SW480 (cell line): ENCODE measurements at regions not wholly inside any gene's neighbourhood (a gene's known extent, or its start where the extent isn't known, plus 50 kb on each side); places are given as distances from the start of the nearest gene placed in this dataset.

Source experiments
- DNase-seq: peaks from one replicate; pipeline ENCODE4 v3.0.0-alpha.2; 2016; ENCODE audit warnings: low spot score

- DNase-seq: no peak
These were observed 1847.1 kb upstream of the NUDT12 start for GRCh38 chr5:105409695-105410094.

GRCh38 chr5:105407200-105407599, 1844.6 kb upstream of the NUDT12 start:
- no peak for DNase-seq

GRCh38 chr5:105397749-105398148, 1835.2 kb upstream of the NUDT12 start:
- no peak for DNase-seq

- no peak for DNase-seq
These were observed 1830.1 kb upstream of the NUDT12 start for GRCh38 chr5:105392710-105393149.

GRCh38 chr5:105392122-105392709, 1829.6 kb upstream of the NUDT12 start:
- no peak for DNase-seq

GRCh38 chr5:105380126-105380525, 1817.5 kb upstream of the NUDT12 start:
- DNase-seq: no peak

- DNase-seq: no peak
These were observed 1808.6 kb upstream of the NUDT12 start for GRCh38 chr5:105371169-105371568.

- no peak for DNase-seq
These were observed 1788.0 kb upstream of the NUDT12 start for GRCh38 chr5:105350486-105351140.

GRCh38 chr5:105331558-105331957, 1769.0 kb upstream of the NUDT12 start:
- DNase-seq: no peak

- no peak for DNase-seq
These were observed 1767.6 kb upstream of the NUDT12 start for GRCh38 chr5:105330185-105330584.

GRCh38 chr5:105304859-105305258, 1742.3 kb upstream of the NUDT12 start:
- DNase-seq: no peak

GRCh38 chr5:105288946-105289345, 1726.4 kb upstream of the NUDT12 start:
- DNase-seq: no peak

GRCh38 chr5:105283134-105283533, 1720.5 kb upstream of the NUDT12 start:
- no peak for DNase-seq

- DNase-seq: no peak
These were observed 1711.5 kb upstream of the NUDT12 start for GRCh38 chr5:105274079-105274478.

GRCh38 chr5:105263515-105263914, 1700.9 kb upstream of the NUDT12 start:
- no peak for DNase-seq

GRCh38 chr5:105259581-105260217, 1697.1 kb upstream of the NUDT12 start:
- DNase-seq: no peak

GRCh38 chr5:105238561-105238960, 1676.0 kb upstream of the NUDT12 start:
- no peak for DNase-seq

- DNase-seq: no peak
These were observed 1668.0 kb upstream of the NUDT12 start for GRCh38 chr5:105230516-105231157.

GRCh38 chr5:105218018-105218417, 1655.4 kb upstream of the NUDT12 start:
- DNase-seq: no peak

GRCh38 chr5:105213078-105213477, 1650.5 kb upstream of the NUDT12 start:
- no peak for DNase-seq

- no peak for DNase-seq
These were observed 1644.5 kb upstream of the NUDT12 start for GRCh38 chr5:105207066-105207465.

GRCh38 chr5:105197531-105197930, 1634.9 kb upstream of the NUDT12 start:
- no peak for DNase-seq

- no peak for DNase-seq
These were observed 1633.2 kb upstream of the NUDT12 start for GRCh38 chr5:105195765-105196164.
